ENCODE measurements at regions not wholly inside any gene's neighbourhood (a gene's known extent, or its start where the extent isn't known, plus 50 kb on each side); places are given as distances from the start of the nearest gene placed in this dataset.

- no peak for DNase-seq
Measured at GRCh38 chr2:59083075-59083828, 842.1 kb upstream of the FANCL start.

GRCh38 chr2:59082657-59083056, 841.5 kb upstream of the FANCL start:
- DNase-seq: no peak

- DNase-seq: no peak
Measured at GRCh38 chr2:59080451-59081181, 839.5 kb upstream of the FANCL start.

- DNase-seq: no peak
Measured at GRCh38 chr2:59077981-59078531, 836.9 kb upstream of the FANCL start.

GRCh38 chr2:59077026-59077725, 836.1 kb upstream of the FANCL start:
- no peak for DNase-seq

GRCh38 chr2:59076079-59076619, 835.0 kb upstream of the FANCL start:
- peak; percentile 22 for DNase-seq

GRCh38 chr2:59074071-59074470, 832.9 kb upstream of the FANCL start:
- DNase-seq: no peak

GRCh38 chr2:59073286-59073685, 832.2 kb upstream of the FANCL start:
- no peak for DNase-seq

GRCh38 chr2:59068255-59068654, 827.1 kb upstream of the FANCL start:
- DNase-seq: no peak

GRCh38 chr2:59066787-59067399, 825.8 kb upstream of the FANCL start:
- no peak for DNase-seq

- no peak for DNase-seq
Measured at GRCh38 chr2:59047373-59047995, 806.4 kb upstream of the FANCL start.

GRCh38 chr2:59046401-59047372, 805.6 kb upstream of the FANCL start:
- DNase-seq: no peak

GRCh38 chr2:59044736-59045135, 803.6 kb upstream of the FANCL start:
- DNase-seq: no peak

GRCh38 chr2:59041139-59041538, 800.0 kb upstream of the FANCL start:
- DNase-seq: no peak

GRCh38 chr2:59034837-59035236, 793.7 kb upstream of the FANCL start:
- peak; percentile 8 for DNase-seq

GRCh38 chr2:59034106-59034505, 793.0 kb upstream of the FANCL start:
- DNase-seq: no peak

GRCh38 chr2:59033661-59034060, 792.5 kb upstream of the FANCL start:
- DNase-seq: no peak

GRCh38 chr2:59032499-59032898, 791.4 kb upstream of the FANCL start:
- peak; percentile 59 for DNase-seq

GRCh38 chr2:59029058-59029457, 787.9 kb upstream of the FANCL start:
- DNase-seq: peak; percentile 18

GRCh38 chr2:59027320-59027719, 786.2 kb upstream of the FANCL start:
- no peak for DNase-seq

GRCh38 chr2:59025157-59025757, 784.1 kb upstream of the FANCL start:
- DNase-seq: no peak
